Liver (tissue), 8 donors: ENCODE measurements at regions not wholly inside any gene's neighbourhood (a gene's known extent, or its start where the extent isn't known, plus 50 kb on each side); places are given as distances from the start of the nearest gene placed in this dataset.

Source experiments
- DNase-seq: peaks from one replicate; pipeline ENCODE4 v3.0.0-alpha.2; 2017; ENCODE audit warnings: low spot score
- H3K27ac ChIP-seq, 2 donors: one replicate each; pipeline ENCODE4 v1.7.0; 2013; ENCODE audit warnings: inconsistent platforms in 2 of 2, low read length in 2 of 2, control low read depth in 1 of 2, low read depth in 1 of 2, mild to moderate bottlenecking in 1 of 2
- H3K27me3 ChIP-seq, 4 donors: one replicate each; pipeline versions ENCODE4 v1.6.1 to v1.7.0; 2013; ENCODE audit warnings: low read length in 3 of 4, inconsistent platforms in 1 of 4, mild to moderate bottlenecking in 1 of 4, moderate library complexity in 1 of 4; ENCODE audit not compliant: control insufficient read depth in 4 of 4, insufficient read depth in 4 of 4
- H3K36me3 ChIP-seq, 4 donors: one replicate each; pipeline versions ENCODE4 v1.6.1 to v1.7.0; 2013; ENCODE audit warnings: low read length in 3 of 4, mild to moderate bottlenecking in 3 of 4, low read depth in 1 of 4, moderate library complexity in 1 of 4; ENCODE audit not compliant: control insufficient read depth in 4 of 4, insufficient read depth in 3 of 4
- H3K4me1 ChIP-seq, 4 donors: one replicate each; pipeline versions ENCODE4 v1.6.1 to v1.7.0; 2013; ENCODE audit warnings: low read length in 3 of 4, mild to moderate bottlenecking in 3 of 4, moderate library complexity in 1 of 4; ENCODE audit not compliant: control insufficient read depth in 4 of 4, insufficient read depth in 4 of 4
- H3K4me3 ChIP-seq, 3 donors: one replicate each; pipeline versions ENCODE4 v1.6.1 to v1.7.0; 2013; ENCODE audit warnings: low read length in 3 of 3, control low read depth in 1 of 3, low read depth in 1 of 3, mild to moderate bottlenecking in 1 of 3
- H3K9ac ChIP-seq, 2 donors: one replicate each; pipeline ENCODE4 v1.7.0; 2013; ENCODE audit warnings: low read length in 2 of 2, mild to moderate bottlenecking in 2 of 2, moderate library complexity in 2 of 2, control low read depth in 1 of 2, low read depth in 1 of 2
- H3K9me3 ChIP-seq, 4 donors: one replicate each; pipeline versions ENCODE4 v1.6.1 to v1.7.0; 2013; ENCODE audit warnings: low read length in 3 of 4; ENCODE audit not compliant: control insufficient read depth in 4 of 4
- ATF3 ChIP-seq: IDR thresholded peaks from 2 replicates; pipeline ENCODE4 v1.6.1; 2016; ENCODE audit warnings: antibody characterized with exemption
- CTCF ChIP-seq: fragments of 150-350 bp; IDR thresholded peaks from 2 replicates; pipeline ENCODE4 v1.5.1; 2017; ENCODE audit warnings: improper control_type of control experiment, low read depth, low read length; ENCODE audit not compliant: missing input control
- EGR1 ChIP-seq, 2 donors: IDR thresholded peaks; 2 replicates each; pipeline ENCODE4 v1.6.1; 2016 to 2018; ENCODE audit warnings: antibody characterized with exemption in 2 of 2, low read depth in 2 of 2
- FOXA1 ChIP-seq: IDR thresholded peaks from 2 replicates; pipeline ENCODE4 v1.6.1; 2016; ENCODE audit warnings: antibody characterized with exemption
- FOXA2 ChIP-seq: IDR thresholded peaks from 2 replicates; pipeline ENCODE4 v1.6.1; 2016; ENCODE audit warnings: antibody characterized with exemption
- HNF4A ChIP-seq, 2 donors: conservative IDR thresholded peaks; 2 replicates each; pipeline ENCODE4 v1.6.1; 2016; ENCODE audit warnings: antibody characterized with exemption in 2 of 2, mild to moderate bottlenecking in 2 of 2
- HNF4G ChIP-seq: IDR thresholded peaks from 2 replicates; pipeline ENCODE4 v1.6.1; 2016; ENCODE audit warnings: antibody characterized with exemption
- JUND ChIP-seq, 2 donors: IDR thresholded peaks; 2 replicates each; pipeline ENCODE4 v1.6.1; 2016; ENCODE audit warnings: antibody characterized with exemption in 2 of 2
- MAX ChIP-seq: IDR thresholded peaks from 2 replicates; pipeline ENCODE4 v1.6.1; 2016; ENCODE audit warnings: antibody characterized with exemption
- NR2F2 ChIP-seq: IDR thresholded peaks from 2 replicates; pipeline ENCODE4 v1.6.1; 2016; ENCODE audit warnings: antibody characterized with exemption
- RAD21 ChIP-seq, 2 donors: IDR thresholded peaks; 2 replicates each; pipeline ENCODE4 v1.6.1; 2016; ENCODE audit warnings: antibody characterized with exemption in 2 of 2, mild to moderate bottlenecking in 2 of 2
- REST ChIP-seq: IDR thresholded peaks from 2 replicates; pipeline ENCODE4 v1.6.1; 2016; ENCODE audit warnings: antibody characterized with exemption, mild to moderate bottlenecking
- RXRA ChIP-seq, 2 donors: IDR thresholded peaks; 2 replicates each; pipeline ENCODE4 v1.6.1; 2017 to 2018; ENCODE audit warnings: antibody characterized with exemption in 2 of 2, mild to moderate bottlenecking in 1 of 2
- TAF1 ChIP-seq: conservative IDR thresholded peaks from 2 replicates; pipeline ENCODE4 v1.6.1; 2016; ENCODE audit warnings: antibody characterized with exemption, mild to moderate bottlenecking
- YY1 ChIP-seq: IDR thresholded peaks from 2 replicates; pipeline ENCODE4 v1.6.1; 2016; ENCODE audit warnings: antibody characterized with exemption, mild to moderate bottlenecking
- ZBTB33 ChIP-seq: IDR thresholded peaks from 2 replicates; pipeline ENCODE4 v1.6.1; 2016; ENCODE audit warnings: antibody characterized with exemption
- WGBS: extraction: QIAGEN DNeasy Blood & Tissue Kit; methylation state at CpG from one replicate; pipeline ENCODE4 v1.1.7; 2013; 5-methylcytosine and 5-hydroxymethylcytosine counted together
- donor health status: healthy.
- donor health status: healthy.
- donor health status: healthy.
- donor health status: healthy.
- donor health status: healthy.

- Histone ChIP-seq H3K36me3 (no peaks in the 10 kb centered on the region), H3K4me3 (no peak overlapping the region), H3K9me3 (no peaks in the 10 kb centered on the region), H3K9ac (no peak overlapping the region), H3K4me1 (peaks cover 0 to 4% (median 0%) of the 10 kb centered on the region in 4 donors), H3K27me3 (no peaks in the 10 kb centered on the region), H3K27ac (no peak overlapping the region)
- WGBS: 81% methylated on average over 8 of the region's 8 CpGs
- DNase-seq: no peak
- TF ChIP-seq CTCF: no peak
These were observed 638.0 kb upstream of the FRG1 start for GRCh38 chr4:189302719-189303118.

GRCh38 chr4:189304167-189304566 lies 636.5 kb upstream of the FRG1 start:
- Histone ChIP-seq H3K27me3 (no peaks in the 10 kb centered on the region), H3K9ac (no peak overlapping the region), H3K9me3 (no peaks in the 10 kb centered on the region), H3K4me1 (peaks cover 0 to 4% (median 0%) of the 10 kb centered on the region in 4 donors), H3K4me3 (no peak overlapping the region), H3K36me3 (no peaks in the 10 kb centered on the region), H3K27ac (no peak overlapping the region)
- no peak for DNase-seq
- WGBS: 66% methylated on average over 2 of the region's 2 CpGs
- TF ChIP-seq FOXA1 (no peak), HNF4A (conservative IDR thresholded peaks at IDR 0.05) (no peak), NR2F2 (no peak), TAF1 (no peak), RAD21 (IDR thresholded peaks at IDR 0.05) (no peak), JUND (IDR thresholded peaks at IDR 0.05) (no peak), FOXA2 (no peak), REST (no peak), YY1 (no peak), HNF4G (no peak), MAX (no peak), ATF3 (no peak), CTCF (no peak), ZBTB33 (no peak), RXRA (IDR thresholded peaks at IDR 0.05) (no peak), EGR1 (IDR thresholded peaks at IDR 0.05; ENCODE audit: low read depth in 2 of 2) (no peak)
